HEK293T (cell line): ENCODE measurements at regions not wholly inside any gene's neighbourhood (a gene's known extent, or its start where the extent isn't known, plus 50 kb on each side); places are given as distances from the start of the nearest gene placed in this dataset.

Experiments used
- CTCF ChIA-PET: fragments of 350-600 bp; formaldehyde crosslinking; extraction: SDS; loops from one replicate; lab custom pipeline; 2021; ENCODE audit warnings: antibody characterized with exemption, inconsistent platforms; lab: Yijun Ruan, JAX
- POLR2A ChIA-PET: fragments of 350-600 bp; formaldehyde crosslinking; extraction: SDS; loops from one replicate; lab custom pipeline; 2020; ENCODE audit warnings: antibody characterized with exemption, inconsistent platforms; lab: Yijun Ruan, JAX
- DNase-seq: peaks from one replicate; pipeline ENCODE4 v3.0.0; 2012; ENCODE audit warnings: mixed read lengths; ENCODE audit errors: extremely low spot score
- ARNT ChIP-seq: fragments of 450-650 bp; IDR thresholded peaks from 2 replicates; pipeline ENCODE4 v1.6.1; 2017; ENCODE audit warnings: mild to moderate bottlenecking
- BHLHE40 ChIP-seq: fragments of 450-650 bp; IDR thresholded peaks from 2 replicates; pipeline ENCODE4 v1.6.1; 2016; ENCODE audit warnings: mild to moderate bottlenecking, moderate library complexity, borderline replicate concordance
- CTBP1 ChIP-seq: fragments of 450-650 bp; IDR thresholded peaks from 2 replicates; pipeline ENCODE4 v1.6.1; 2016; ENCODE audit warnings: borderline replicate concordance
- ELF4 ChIP-seq: fragments of 450-650 bp; IDR thresholded peaks from 2 replicates; pipeline ENCODE4 v1.6.1; 2017; ENCODE audit warnings: antibody characterized with exemption
- FOXA1 ChIP-seq: fragments of 450-650 bp; IDR thresholded peaks from 2 replicates; pipeline ENCODE4 v1.6.1; 2016; ENCODE audit warnings: mild to moderate bottlenecking
- FOXK2 ChIP-seq: fragments of 450-650 bp; IDR thresholded peaks from 2 replicates; pipeline ENCODE4 v1.6.1; 2016; ENCODE audit warnings: mild to moderate bottlenecking
- FOXM1 ChIP-seq: fragments of 450-650 bp; IDR thresholded peaks from 2 replicates; pipeline ENCODE4 v1.6.1; 2017; ENCODE audit warnings: mild to moderate bottlenecking, borderline replicate concordance
- HDGF ChIP-seq: fragments of 450-650 bp; IDR thresholded peaks from 2 replicates; pipeline ENCODE4 v1.6.1; 2017; ENCODE audit warnings: antibody characterized with exemption, borderline replicate concordance
- L3MBTL2 ChIP-seq: fragments of 450-650 bp; conservative IDR thresholded peaks from 2 replicates; pipeline ENCODE4 v1.6.1; 2016; ENCODE audit warnings: mild to moderate bottlenecking
- LEF1 ChIP-seq: fragments of 450-650 bp; IDR thresholded peaks from 2 replicates; pipeline ENCODE4 v1.6.1; 2017; ENCODE audit warnings: mild to moderate bottlenecking, borderline replicate concordance
- NFRKB ChIP-seq: fragments of 450-650 bp; IDR thresholded peaks from 2 replicates; pipeline ENCODE4 v1.6.1; 2016; ENCODE audit warnings: mild to moderate bottlenecking, moderate library complexity
- PKNOX1 ChIP-seq: fragments of 450-650 bp; IDR thresholded peaks from 2 replicates; pipeline ENCODE4 v1.6.1; 2016
- SP1 ChIP-seq: fragments of 450-650 bp; IDR thresholded peaks from 2 replicates; pipeline ENCODE4 v1.6.1; 2017
- SUZ12 ChIP-seq: fragments of 450-650 bp; IDR thresholded peaks from 2 replicates; pipeline ENCODE4 v1.6.1; 2016; ENCODE audit warnings: mild to moderate bottlenecking
- TARDBP ChIP-seq: fragments of 450-650 bp; IDR thresholded peaks from 2 replicates; pipeline ENCODE4 v1.6.1; 2016
- ZNF384 ChIP-seq: fragments of 450-650 bp; IDR thresholded peaks from 2 replicates; pipeline ENCODE4 v1.6.1; 2016

- DNase-seq: no peak
- TF ChIP-seq NFRKB (no peak), SP1 (no peak), ZNF384 (no peak), L3MBTL2 (no peak), CTBP1 (no peak), FOXK2 (no peak), TARDBP (no peak), FOXM1 (no peak), LEF1 (no peak), PKNOX1 (no peak), ELF4 (no peak), SUZ12 (no peak), BHLHE40 (no peak), HDGF (no peak), ARNT (no peak), FOXA1 (no peak)
- POLR2A ChIA-PET: no interaction called here
- CTCF ChIA-PET: no interaction called here
These were observed 348.0 kb downstream of the GPAM start for GRCh38 chr10:111835574-111835973.

- ChIA-PET CTCF (no interaction called here), POLR2A (no interaction called here)
- DNase-seq: no peak
- TF ChIP-seq SUZ12 (no peak), LEF1 (no peak), L3MBTL2 (no peak), ELF4 (no peak), FOXK2 (no peak), TARDBP (no peak)
These were observed 347.5 kb downstream of the GPAM start for GRCh38 chr10:111836064-111836463.

- POLR2A ChIA-PET: no interaction called here
- TF ChIP-seq BHLHE40: no peak
- TF ChIP-seq FOXM1: no peak
- TF ChIP-seq CTBP1: no peak
- TF ChIP-seq FOXK2: no peak
- no peak for TF ChIP-seq FOXA1
- no peak for TF ChIP-seq NFRKB
- no peak for DNase-seq
- CTCF ChIA-PET: no interaction called here
These were observed 347.0 kb downstream of the GPAM start for GRCh38 chr10:111836571-111836970.

GRCh38 chr10:111837086-111837485, 346.5 kb downstream of the GPAM start:
- no peak for TF ChIP-seq ELF4
- no peak for TF ChIP-seq BHLHE40
- no peak for TF ChIP-seq PKNOX1
- no peak for TF ChIP-seq NFRKB
- no peak for TF ChIP-seq SP1
- no peak for TF ChIP-seq L3MBTL2
- no peak for DNase-seq
- ChIA-PET POLR2A (no interaction called here), CTCF (no interaction called here)

GRCh38 chr10:111837985-111838384, 345.6 kb downstream of the GPAM start:
- ChIA-PET POLR2A (no interaction called here), CTCF (no interaction called here)

GRCh38 chr10:111840546-111840945, 343.0 kb downstream of the GPAM start:
- no peak for TF ChIP-seq ELF4
- no peak for TF ChIP-seq L3MBTL2
- TF ChIP-seq ARNT: no peak
- no peak for TF ChIP-seq FOXA1
- no peak for TF ChIP-seq FOXM1
- no peak for TF ChIP-seq SUZ12
- TF ChIP-seq PKNOX1: no peak
- no peak for TF ChIP-seq SP1
- TF ChIP-seq LEF1: no peak
- no peak for TF ChIP-seq FOXK2
- TF ChIP-seq NFRKB: no peak
- ChIA-PET POLR2A (no interaction called here), CTCF (no interaction called here)
- no peak for DNase-seq

More at GRCh38 chr10:111837985-111838384, 345.6 kb downstream of the GPAM start:
- no peak for DNase-seq
- TF ChIP-seq ELF4 (no peak), BHLHE40 (no peak), TARDBP (no peak), SP1 (no peak), HDGF (no peak), ARNT (no peak), ZNF384 (no peak), NFRKB (no peak), PKNOX1 (no peak), SUZ12 (no peak)

GRCh38 chr10:111852801-111853200, 330.8 kb downstream of the GPAM start:
- DNase-seq: no peak
- ChIA-PET POLR2A (no interaction called here), CTCF (no interaction called here)
- TF ChIP-seq BHLHE40: no peak
- TF ChIP-seq ARNT: no peak
- TF ChIP-seq ELF4: no peak
- no peak for TF ChIP-seq CTBP1
- no peak for TF ChIP-seq LEF1
- no peak for TF ChIP-seq TARDBP
- TF ChIP-seq SP1: no peak
- no peak for TF ChIP-seq L3MBTL2
- TF ChIP-seq NFRKB: no peak
- TF ChIP-seq FOXM1: no peak
- no peak for TF ChIP-seq FOXK2
